ENCODE measurements at regions not wholly inside any gene's neighbourhood (a gene's known extent, or its start where the extent isn't known, plus 50 kb on each side); places are given as distances from the start of the nearest gene placed in this dataset.

- TF ChIP-seq CTCF (IDR thresholded peaks at IDR 0.05; ENCODE audit: extremely low read depth, low read depth, low read length), result no peak
- Histone ChIP-seq H3K79me2 (ENCODE audit: insufficient read depth, low read length) (no peaks in the 10 kb centered on the region), H4K20me1 (ENCODE audit: insufficient read depth, low read length) (no peaks in the 10 kb centered on the region), H3K27me3 (ENCODE audit: insufficient read depth, low read length) (no peaks in the 10 kb centered on the region), H3K4me2 (ENCODE audit: insufficient read depth, low read length) (no peak overlapping the region), H3K9me3 (ENCODE audit: low read depth, low read length) (no peaks in the 10 kb centered on the region), H3K4me3 (ENCODE audit: insufficient read depth, low read length) (no peak overlapping the region), H3K36me3 (ENCODE audit: insufficient read depth, low read length) (no peaks in the 10 kb centered on the region), H2AFZ (ENCODE audit: low read length) (no peak overlapping the region), H3K4me1 (ENCODE audit: insufficient read depth, low read length) (no peaks in the 10 kb centered on the region), H3K27ac (ENCODE audit: low read depth, low read length) (no peak overlapping the region)
- no peak for DNase-seq (ENCODE audit: insufficient read length, low spot score, missing footprints)
Observed at GRCh38 chr5:100418231-100418630, 116.9 kb upstream of the FAM174A start.

DNA sequence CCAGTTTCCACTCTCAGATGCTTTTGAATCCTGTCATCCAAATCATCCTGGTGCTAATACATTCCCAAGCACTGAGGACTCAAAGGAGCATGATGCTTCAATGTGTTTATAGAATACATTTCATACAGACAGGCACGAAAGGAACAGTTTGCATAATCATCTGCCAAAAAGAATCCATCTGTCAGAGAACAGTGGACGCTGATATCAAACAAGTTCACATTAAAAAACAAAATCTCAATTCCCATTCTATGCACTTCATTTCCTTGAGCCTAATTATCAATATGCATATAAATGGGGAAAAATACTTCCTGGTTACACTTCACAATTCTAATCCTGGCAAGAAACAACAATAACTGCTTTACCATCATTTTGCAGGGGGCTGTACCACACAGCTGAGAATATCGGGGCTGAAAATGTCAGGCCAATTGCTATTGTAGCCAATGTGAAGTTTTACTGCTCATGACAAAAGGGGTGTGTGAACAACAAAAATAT, 125.5 kb upstream of the FAM174A start:
- no peak for TF ChIP-seq CTCF (IDR thresholded peaks at IDR 0.05; ENCODE audit: extremely low read depth, low read depth, low read length)
- DNase-seq (ENCODE audit: insufficient read length, low spot score, missing footprints), result no peak
- H3K4me1 ChIP-seq (ENCODE audit: insufficient read depth, low read length), result no peaks in the 10 kb centered on the region

GRCh38 chr5:100407053-100407452, 128.1 kb upstream of the FAM174A start:
- no peak for DNase-seq (ENCODE audit: insufficient read length, low spot score, missing footprints)
- Histone ChIP-seq H3K4me3 (ENCODE audit: insufficient read depth, low read length) (no peak overlapping the region), H2AFZ (ENCODE audit: low read length) (no peak overlapping the region), H3K27ac (ENCODE audit: low read depth, low read length) (no peak overlapping the region), H3K27me3 (ENCODE audit: insufficient read depth, low read length) (no peaks in the 10 kb centered on the region), H3K4me2 (ENCODE audit: insufficient read depth, low read length) (no peak overlapping the region), H3K4me1 (ENCODE audit: insufficient read depth, low read length) (no peaks in the 10 kb centered on the region), H3K79me2 (ENCODE audit: insufficient read depth, low read length) (no peaks in the 10 kb centered on the region), H3K9me3 (ENCODE audit: low read depth, low read length) (no peaks in the 10 kb centered on the region), H4K20me1 (ENCODE audit: insufficient read depth, low read length) (no peaks in the 10 kb centered on the region), H3K36me3 (ENCODE audit: insufficient read depth, low read length) (no peaks in the 10 kb centered on the region)
- TF ChIP-seq CTCF (IDR thresholded peaks at IDR 0.05; ENCODE audit: extremely low read depth, low read depth, low read length), result no peak

More for the DNA sequence above, 125.5 kb upstream of the FAM174A start:
- Histone ChIP-seq H3K27me3 (ENCODE audit: insufficient read depth, low read length) (no peaks in the 10 kb centered on the region), H3K9me3 (ENCODE audit: low read depth, low read length) (no peaks in the 10 kb centered on the region), H4K20me1 (ENCODE audit: insufficient read depth, low read length) (no peaks in the 10 kb centered on the region), H3K79me2 (ENCODE audit: insufficient read depth, low read length) (no peaks in the 10 kb centered on the region), H3K4me3 (ENCODE audit: insufficient read depth, low read length) (no peak overlapping the region), H3K4me2 (ENCODE audit: insufficient read depth, low read length) (no peak overlapping the region), H3K36me3 (ENCODE audit: insufficient read depth, low read length) (no peaks in the 10 kb centered on the region), H2AFZ (ENCODE audit: low read length) (no peak overlapping the region), H3K27ac (ENCODE audit: low read depth, low read length) (no peak overlapping the region)

GRCh38 chr5:100406640-100407039, 128.5 kb upstream of the FAM174A start:
- Histone ChIP-seq H3K27me3 (ENCODE audit: insufficient read depth, low read length) (no peaks in the 10 kb centered on the region), H3K9me3 (ENCODE audit: low read depth, low read length) (no peaks in the 10 kb centered on the region), H3K4me2 (ENCODE audit: insufficient read depth, low read length) (no peak overlapping the region), H3K79me2 (ENCODE audit: insufficient read depth, low read length) (no peaks in the 10 kb centered on the region), H4K20me1 (ENCODE audit: insufficient read depth, low read length) (no peaks in the 10 kb centered on the region), H3K4me3 (ENCODE audit: insufficient read depth, low read length) (no peak overlapping the region), H3K36me3 (ENCODE audit: insufficient read depth, low read length) (no peaks in the 10 kb centered on the region), H3K4me1 (ENCODE audit: insufficient read depth, low read length) (no peaks in the 10 kb centered on the region), H2AFZ (ENCODE audit: low read length) (no peak overlapping the region), H3K27ac (ENCODE audit: low read depth, low read length) (no peak overlapping the region)
- TF ChIP-seq CTCF (IDR thresholded peaks at IDR 0.05; ENCODE audit: extremely low read depth, low read depth, low read length), result no peak
- no peak for DNase-seq (ENCODE audit: insufficient read length, low spot score, missing footprints)
